GM12878 (cell line): ENCODE measurements at regions not wholly inside any gene's neighbourhood (a gene's known extent, or its start where the extent isn't known, plus 50 kb on each side); places are given as distances from the start of the nearest gene placed in this dataset.

Source experiments
- ATAC-seq: fragments of 200-7000 bp; cut with Tn5 transposase; 3 replicates; pipeline ENCODE4 v1.9.1; 2020; ENCODE audit warnings: mild to moderate bottlenecking, moderate library complexity
- BruUV-seq: library from RNA; stranded (reverse); fragments of 400-500 nt; replicated peaks from 2 replicates; lab custom pipeline; 2021; lab: Mats Ljungman, UMichigan
- CTCF ChIA-PET: fragments of 300-600 bp; sonication (Branson Sonifier 250); formaldehyde crosslinking; extraction: SDS; loops from one replicate; lab custom pipeline; 2021; ENCODE audit warnings: inconsistent platforms; lab: Yijun Ruan, JAX
- POLR2A ChIA-PET: fragments of 350-600 bp; formaldehyde crosslinking; extraction: SDS; loops from one replicate; lab custom pipeline; 2021; ENCODE audit warnings: inconsistent platforms; lab: Charles Lee
- RAD21 ChIA-PET: fragments of 300-600 bp; sonication (Branson Sonifier 250); formaldehyde crosslinking; loops from one replicate; lab custom pipeline; 2023; ENCODE audit warnings: antibody characterized with exemption; ENCODE audit not compliant: unreplicated experiment; lab: Charles Lee
- SMC1A ChIA-PET: fragments of 300-600 bp; sonication (Branson Sonifier 250); formaldehyde crosslinking; loops from one replicate; lab custom pipeline; 2023; ENCODE audit not compliant: unreplicated experiment, uncharacterized antibody; lab: Charles Lee
- DNase-seq: peaks from one replicate; pipeline ENCODE4 v3.0.0-alpha.2; 2011; ENCODE audit warnings: low read depth, low spot score
- FAIRE-seq: peaks from 3 replicates; lab custom pipeline; 2011; peaks lifted over from hg19 to GRCh38; lab: Jason Lieb, UNC
- H2AFZ ChIP-seq: 2 replicates; pipeline ENCODE4 v1.6.0; 2011; ENCODE audit warnings: low read depth, low read length, control low read depth; ENCODE audit not compliant: control insufficient read depth
- H3K27ac ChIP-seq: 2 replicates; pipeline ENCODE4 v1.5.1; 2011; ENCODE audit warnings: control low read depth; ENCODE audit not compliant: control insufficient read depth, insufficient read depth
- H3K27me3 ChIP-seq, 2 experiments: replicated peaks in 1 of 2; 2 replicates each; pipeline versions ENCODE4 v1.6.0 to v1.6.1; 2011; ENCODE audit warnings: low read length in 1 of 2; ENCODE audit not compliant: control insufficient read depth in 2 of 2, insufficient read depth in 2 of 2
- H3K36me3 ChIP-seq, 2 experiments: 2 replicates each; pipeline ENCODE4 v1.5.1; 2011; ENCODE audit warnings: low read length in 1 of 2; ENCODE audit not compliant: control insufficient read depth in 2 of 2, insufficient read depth in 2 of 2
- H3K4me1 ChIP-seq: 2 replicates; pipeline ENCODE4 v1.6.1; 2011; ENCODE audit warnings: mild to moderate bottlenecking, low read length, moderate library complexity, mixed read lengths; ENCODE audit not compliant: control insufficient read depth, insufficient read depth
- H3K4me2 ChIP-seq: 2 replicates; pipeline ENCODE4 v1.6.0; 2011; ENCODE audit warnings: control low read depth; ENCODE audit not compliant: control insufficient read depth, insufficient read depth
- H3K4me3 ChIP-seq: fragments of 200-600 bp; sonication (generic); 2 replicates; pipeline ENCODE4 v1.5.1; 2016
- H3K79me2 ChIP-seq: 2 replicates; pipeline ENCODE4 v1.6.0; 2011; ENCODE audit warnings: low read length; ENCODE audit not compliant: control insufficient read depth, insufficient read depth
- H3K9ac ChIP-seq: 2 replicates; pipeline ENCODE4 v1.8.0; 2011; ENCODE audit warnings: low read length, control low read depth, mixed read lengths; ENCODE audit not compliant: control insufficient read depth, insufficient read depth
- H3K9me3 ChIP-seq: replicated peaks from 3 replicates; pipeline ENCODE4 v1.5.1; 2011; ENCODE audit warnings: mild to moderate bottlenecking, low read length; ENCODE audit not compliant: control insufficient read depth, insufficient read depth
- H4K20me1 ChIP-seq: 2 replicates; pipeline ENCODE4 v1.6.0; 2011; ENCODE audit not compliant: control insufficient read depth, insufficient read depth
- BHLHE40 ChIP-seq, 2 experiments: fragments of 450-650 bp in 1 of 2; IDR thresholded peaks; 2 replicates each; pipeline ENCODE4 v1.6.1; 2011 to 2017; ENCODE audit warnings: low read depth in 2 of 2, borderline replicate concordance in 1 of 2, improper control_type of control experiment in 1 of 2, low read length in 1 of 2, mild to moderate bottlenecking in 1 of 2
- CBX3 ChIP-seq: fragments of 200-600 bp; sonication (generic); IDR thresholded peaks from 2 replicates; pipeline ENCODE4 v1.6.1; 2016; ENCODE audit warnings: low read depth, borderline replicate concordance
- EZH2 ChIP-seq: IDR thresholded peaks from 2 replicates; pipeline ENCODE4 v1.6.1; 2012; ENCODE audit warnings: low read depth, mild to moderate bottlenecking, control low read depth, inconsistent platforms, low read length, borderline replicate concordance; ENCODE audit not compliant: control insufficient read depth
- FOXM1 ChIP-seq: IDR thresholded peaks from 2 replicates; pipeline ENCODE4 v1.6.1; 2012; ENCODE audit warnings: low read depth, mild to moderate bottlenecking, inconsistent platforms, low read length, moderate library complexity
- PAX8 ChIP-seq: fragments of 450-650 bp; IDR thresholded peaks from 2 replicates; pipeline ENCODE4 v1.6.1; 2017; ENCODE audit warnings: mild to moderate bottlenecking, moderate library complexity
- RELA ChIP-seq: fragments of 450-650 bp; IDR thresholded peaks from 2 replicates; pipeline ENCODE4 v1.8.0; 2014; ENCODE audit warnings: borderline replicate concordance; ENCODE audit not compliant: partially characterized antibody
- RFX5 ChIP-seq: IDR thresholded peaks from 2 replicates; pipeline ENCODE4 v1.6.1; 2011; ENCODE audit warnings: low read depth, low read length, improper control_type of control experiment
- SIX5 ChIP-seq: IDR thresholded peaks from 2 replicates; pipeline ENCODE4 v1.6.1; 2011; ENCODE audit warnings: mild to moderate bottlenecking, low read depth, low read length, moderate library complexity; ENCODE audit not compliant: severe bottlenecking
- SMAD1 ChIP-seq: fragments of 450-650 bp; IDR thresholded peaks from 2 replicates; pipeline ENCODE4 v1.6.1; 2018; ENCODE audit warnings: mild to moderate bottlenecking, low read depth; ENCODE audit not compliant: partially characterized antibody
- ZNF274 ChIP-seq: IDR thresholded peaks from one replicate; pipeline ENCODE4 v1.8.0; 2011; ENCODE audit not compliant: insufficient read length, insufficient read depth
- ZZZ3 ChIP-seq: IDR thresholded peaks from 2 replicates; pipeline ENCODE4 v1.6.1; 2011; ENCODE audit warnings: low read depth; ENCODE audit not compliant: control insufficient read depth, insufficient read length
- WGBS: methylation state at CpG from one replicate; pipeline ENCODE4 v1.1.6; 2016; ENCODE audit warnings: low lambda C conversion rate; ENCODE audit not compliant: insufficient replicate concordance, insufficient coverage; ENCODE audit errors: missing lambda C conversion rate; 5-methylcytosine and 5-hydroxymethylcytosine counted together
- in situ Hi-C: fragments of 300-500 bp; cut with MboI; formaldehyde crosslinking; loops from 9 replicates; pipeline ENCODE4 v1.14.3; 2018; ENCODE audit warnings: mixed read lengths
- intact Hi-C: fragments of 100-400 bp; cut with micrococcal nuclease; formaldehyde crosslinking; loops from one replicate; pipeline ENCODE4 v1.14.2; 2022; ENCODE audit not compliant: unreplicated experiment
- TF ChIP-seq, protein P1 (sequence below): IDR thresholded peaks from 2 replicates; pipeline ENCODE4 v1.6.1; 2012; ENCODE audit warnings: improper control_type of control experiment, low read depth, low read length; ENCODE audit not compliant: insufficient replicate concordance
- TF ChIP-seq, protein P2 (sequence below): IDR thresholded peaks from 2 replicates; pipeline ENCODE4 v1.6.1; 2012; ENCODE audit warnings: low read depth, low read length, improper control_type of control experiment

- no peak for TF ChIP-seq SIX5
- TF ChIP-seq BHLHE40 (IDR thresholded peaks at IDR 0.05; ENCODE audit: borderline replicate concordance in 1 of 2, low read depth in 2 of 2, low read length in 1 of 2): no peak
- no peak for TF ChIP-seq SMAD1
- TF ChIP-seq EZH2: no peak
- TF ChIP-seq, protein P1, sequence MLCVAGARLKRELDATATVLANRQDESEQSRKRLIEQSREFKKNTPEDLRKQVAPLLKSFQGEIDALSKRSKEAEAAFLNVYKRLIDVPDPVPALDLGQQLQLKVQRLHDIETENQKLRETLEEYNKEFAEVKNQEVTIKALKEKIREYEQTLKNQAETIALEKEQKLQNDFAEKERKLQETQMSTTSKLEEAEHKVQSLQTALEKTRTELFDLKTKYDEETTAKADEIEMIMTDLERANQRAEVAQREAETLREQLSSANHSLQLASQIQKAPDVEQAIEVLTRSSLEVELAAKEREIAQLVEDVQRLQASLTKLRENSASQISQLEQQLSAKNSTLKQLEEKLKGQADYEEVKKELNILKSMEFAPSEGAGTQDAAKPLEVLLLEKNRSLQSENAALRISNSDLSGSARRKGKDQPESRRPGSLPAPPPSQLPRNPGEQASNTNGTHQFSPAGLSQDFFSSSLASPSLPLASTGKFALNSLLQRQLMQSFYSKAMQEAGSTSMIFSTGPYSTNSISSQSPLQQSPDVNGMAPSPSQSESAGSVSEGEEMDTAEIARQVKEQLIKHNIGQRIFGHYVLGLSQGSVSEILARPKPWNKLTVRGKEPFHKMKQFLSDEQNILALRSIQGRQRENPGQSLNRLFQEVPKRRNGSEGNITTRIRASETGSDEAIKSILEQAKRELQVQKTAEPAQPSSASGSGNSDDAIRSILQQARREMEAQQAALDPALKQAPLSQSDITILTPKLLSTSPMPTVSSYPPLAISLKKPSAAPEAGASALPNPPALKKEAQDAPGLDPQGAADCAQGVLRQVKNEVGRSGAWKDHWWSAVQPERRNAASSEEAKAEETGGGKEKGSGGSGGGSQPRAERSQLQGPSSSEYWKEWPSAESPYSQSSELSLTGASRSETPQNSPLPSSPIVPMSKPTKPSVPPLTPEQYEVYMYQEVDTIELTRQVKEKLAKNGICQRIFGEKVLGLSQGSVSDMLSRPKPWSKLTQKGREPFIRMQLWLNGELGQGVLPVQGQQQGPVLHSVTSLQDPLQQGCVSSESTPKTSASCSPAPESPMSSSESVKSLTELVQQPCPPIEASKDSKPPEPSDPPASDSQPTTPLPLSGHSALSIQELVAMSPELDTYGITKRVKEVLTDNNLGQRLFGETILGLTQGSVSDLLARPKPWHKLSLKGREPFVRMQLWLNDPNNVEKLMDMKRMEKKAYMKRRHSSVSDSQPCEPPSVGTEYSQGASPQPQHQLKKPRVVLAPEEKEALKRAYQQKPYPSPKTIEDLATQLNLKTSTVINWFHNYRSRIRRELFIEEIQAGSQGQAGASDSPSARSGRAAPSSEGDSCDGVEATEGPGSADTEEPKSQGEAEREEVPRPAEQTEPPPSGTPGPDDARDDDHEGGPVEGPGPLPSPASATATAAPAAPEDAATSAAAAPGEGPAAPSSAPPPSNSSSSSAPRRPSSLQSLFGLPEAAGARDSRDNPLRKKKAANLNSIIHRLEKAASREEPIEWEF: no peak
- no peak for TF ChIP-seq PAX8
These were observed 247.3 kb downstream of the SIPA1L2 start (continued) for GRCh38 chr1:232382671-232383070.

DNA sequence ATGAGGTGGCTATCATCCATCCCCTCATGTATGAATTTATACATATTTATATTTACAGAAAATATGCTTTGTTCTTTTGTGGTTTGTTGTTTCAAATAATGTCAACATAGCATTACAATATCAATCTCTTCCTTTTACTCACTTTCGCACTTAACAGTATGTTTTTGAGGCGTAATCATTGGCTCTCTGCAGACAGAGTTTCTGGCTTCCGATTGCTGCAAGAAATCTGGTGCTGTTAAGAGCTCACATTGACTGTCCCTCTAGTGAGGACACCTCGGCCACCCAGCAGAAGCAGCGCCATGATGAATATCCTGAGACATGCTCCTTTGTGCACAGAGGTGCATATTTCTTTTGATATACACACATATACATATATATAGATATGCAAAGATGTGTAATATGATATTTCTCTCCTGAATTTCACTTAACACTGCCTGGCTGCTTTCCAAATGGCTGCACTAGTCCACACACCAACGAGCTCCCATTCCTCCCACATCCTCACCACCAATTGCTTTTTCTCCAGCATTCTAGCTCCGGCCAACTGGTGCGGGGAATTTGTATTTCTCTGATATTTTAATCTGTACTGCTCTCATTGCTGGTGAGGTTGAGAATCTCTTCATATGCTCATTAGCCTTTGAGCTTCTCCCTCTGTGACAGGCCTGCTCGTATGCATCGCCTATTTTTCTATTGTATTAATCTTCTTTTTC lies 248.4 kb downstream of the SIPA1L2 start:
- SMC1A ChIA-PET: no interaction called here
- peaks cover 0 to 1% of the 10 kb centered on the region in 2 experiments; a peak in 1 of 4 replicates for H3K27me3 ChIP-seq
- TF ChIP-seq CBX3: no peak
- TF ChIP-seq, protein P2, sequence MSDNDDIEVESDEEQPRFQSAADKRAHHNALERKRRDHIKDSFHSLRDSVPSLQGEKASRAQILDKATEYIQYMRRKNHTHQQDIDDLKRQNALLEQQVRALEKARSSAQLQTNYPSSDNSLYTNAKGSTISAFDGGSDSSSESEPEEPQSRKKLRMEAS: no peak
- no peak for TF ChIP-seq RELA
- no peak for TF ChIP-seq FOXM1
- TF ChIP-seq ZNF274: no peak
- TF ChIP-seq RFX5: no peak
- no peak for TF ChIP-seq ZZZ3
- BruUV-seq: no TSS peak
- no peak overlapping the region for H3K4me3 ChIP-seq
- no peak overlapping the region for H3K4me2 ChIP-seq
- no peak overlapping the region for H2AFZ ChIP-seq
- no peaks in the 10 kb centered on the region for H3K9me3 ChIP-seq
- no peak for DNase-seq
- FAIRE-seq: no peak
- in situ Hi-C loops (no loop called here), intact Hi-C loops (no loop called here)
- H3K27ac ChIP-seq: no peak overlapping the region
- RAD21 ChIA-PET: no interaction called here
- no peak overlapping the region for H3K9ac ChIP-seq
- H3K79me2 ChIP-seq: no peaks in the 10 kb centered on the region
- 38% methylated on average over 10 of the region's 10 CpGs for WGBS
- CTCF ChIA-PET: no interaction called here
- no peaks in the 10 kb centered on the region for H3K4me1 ChIP-seq
- no peak for ATAC-seq
- POLR2A ChIA-PET: no interaction called here
- no peaks in the 10 kb centered on the region for H3K36me3 ChIP-seq
- H4K20me1 ChIP-seq: no peaks in the 10 kb centered on the region
